CD14-positive monocyte (primary cell): ENCODE measurements at regions not wholly inside any gene's neighbourhood (a gene's known extent, or its start where the extent isn't known, plus 50 kb on each side); places are given as distances from the start of the nearest gene placed in this dataset.

Source experiments
- DNase-seq, 3 donors: peaks; one replicate each; pipeline ENCODE4 v3.0.0-alpha.2; 2011 to 2022
- H2AFZ ChIP-seq: 2 replicates; pipeline ENCODE4 v1.6.0; 2012; ENCODE audit warnings: mild to moderate bottlenecking, low read depth, low read length, inconsistent platforms; ENCODE audit not compliant: insufficient read depth, poor library complexity, severe bottlenecking
- H3K27ac ChIP-seq, 2 donors: 1 replicate in 1 of 2; 2 replicates in 1 of 2; pipeline ENCODE4 v1.5.1; 2012 to 2013; ENCODE audit warnings: low read length in 2 of 2, control low read depth in 1 of 2, inconsistent platforms in 1 of 2, low read depth in 1 of 2, mild to moderate bottlenecking in 1 of 2
- H3K27me3 ChIP-seq, 2 donors: one replicate each; pipeline versions ENCODE4 v1.6.0 to v1.6.1; 2011 to 2013; ENCODE audit warnings: low read length in 2 of 2; ENCODE audit not compliant: control insufficient read depth in 2 of 2, insufficient read depth in 2 of 2
- H3K36me3 ChIP-seq, 2 donors: replicated peaks in 1 of 2; 1 replicate in 1 of 2; 2 replicates in 1 of 2; pipeline versions ENCODE4 v1.5.1 to v1.6.1; 2012 to 2013; ENCODE audit warnings: low read length in 2 of 2, control low read depth in 1 of 2, inconsistent platforms in 1 of 2, mild to moderate bottlenecking in 1 of 2; ENCODE audit not compliant: insufficient read depth in 2 of 2, control insufficient read depth in 1 of 2
- H3K4me1 ChIP-seq, 2 donors: 1 replicate in 1 of 2; 2 replicates in 1 of 2; pipeline versions ENCODE4 v1.5.1 to v1.6.1; 2012 to 2013; ENCODE audit warnings: low read length in 2 of 2, control low read depth in 1 of 2, inconsistent platforms in 1 of 2, mild to moderate bottlenecking in 1 of 2, moderate library complexity in 1 of 2; ENCODE audit not compliant: insufficient read depth in 2 of 2, control insufficient read depth in 1 of 2
- H3K4me2 ChIP-seq: replicated peaks from 2 replicates; pipeline ENCODE3; 2012; ENCODE audit warnings: low read length, moderate library complexity, mild to moderate bottlenecking; ENCODE audit not compliant: poor library complexity, severe bottlenecking; ENCODE audit errors: extremely low read depth
- H3K4me3 ChIP-seq, 3 experiments: fragments of 200-600 bp in 1 of 3; sonication (generic) in 1 of 3; replicated peaks in 1 of 3; 1 replicate in 2 of 3; 2 replicates in 1 of 3; pipeline ENCODE4 v1.5.1; 2011 to 2013; ENCODE audit warnings: low read length in 3 of 3, mild to moderate bottlenecking in 3 of 3, control low read depth in 2 of 3, low read depth in 2 of 3, inconsistent platforms in 1 of 3, moderate library complexity in 1 of 3
- H3K79me2 ChIP-seq: 2 replicates; pipeline ENCODE4 v1.6.0; 2012; ENCODE audit warnings: mild to moderate bottlenecking, control low read depth, inconsistent platforms, low read length, moderate library complexity; ENCODE audit not compliant: insufficient read depth
- H3K9ac ChIP-seq: 2 replicates; pipeline ENCODE4 v1.6.0; 2017; ENCODE audit warnings: low read length, mild to moderate bottlenecking; ENCODE audit not compliant: insufficient read depth, poor library complexity, severe bottlenecking
- H3K9me3 ChIP-seq, 2 donors: replicated peaks in 1 of 2; 1 replicate in 1 of 2; 2 replicates in 1 of 2; pipeline versions ENCODE4 v1.5.1 to v1.6.1; 2012 to 2013; ENCODE audit warnings: low read length in 2 of 2, control low read depth in 1 of 2; ENCODE audit not compliant: control insufficient read depth in 1 of 2, insufficient read depth in 1 of 2
- H4K20me1 ChIP-seq: 2 replicates; pipeline ENCODE4 v1.6.0; 2012; ENCODE audit warnings: mild to moderate bottlenecking, low read length, control low read depth, moderate library complexity; ENCODE audit not compliant: insufficient read depth
- H3K27ac Mint-ChIP-seq, 7 donors: one replicate each; pipeline ENCODE4 v1.8.0; 2020; ENCODE audit warnings: mild to moderate bottlenecking in 7 of 7, mixed read lengths in 7 of 7, moderate library complexity in 6 of 7, inconsistent platforms in 2 of 7
- H3K27me3 Mint-ChIP-seq, 3 donors: one replicate each; pipeline ENCODE4 v1.8.0; 2021 to 2022; ENCODE audit warnings: low read depth in 3 of 3, mild to moderate bottlenecking in 3 of 3, mixed read lengths in 3 of 3, moderate library complexity in 3 of 3, inconsistent platforms in 1 of 3
- H3K36me3 Mint-ChIP-seq, 2 donors: one replicate each; pipeline ENCODE4 v1.8.0; 2020; ENCODE audit warnings: mixed read lengths in 2 of 2, inconsistent platforms in 1 of 2, mild to moderate bottlenecking in 1 of 2
- H3K4me1 Mint-ChIP-seq: one replicate; pipeline ENCODE4 v1.8.0; 2020; ENCODE audit warnings: mild to moderate bottlenecking, mixed read lengths
- H3K4me3 Mint-ChIP-seq, 2 donors: one replicate each; pipeline ENCODE4 v1.8.0; 2020; ENCODE audit warnings: mild to moderate bottlenecking in 2 of 2, mixed read lengths in 2 of 2, moderate library complexity in 1 of 2
- H3K9me3 Mint-ChIP-seq, 7 donors: one replicate each; pipeline ENCODE4 v1.8.0; 2020 to 2022; ENCODE audit warnings: mixed read lengths in 7 of 7, mild to moderate bottlenecking in 6 of 7, moderate library complexity in 6 of 7, inconsistent platforms in 2 of 7
- WGBS: methylation state at CpG from one replicate; pipeline ENCODE4 v1.1.5; 2013; ENCODE audit warnings: missing lambda C conversion rate; ENCODE audit not compliant: insufficient coverage; 5-methylcytosine and 5-hydroxymethylcytosine counted together
- intact Hi-C, 2 donors: fragments of 100-400 bp; cut with micrococcal nuclease; formaldehyde crosslinking; loops; one replicate each; pipeline versions ENCODE4 v1.15.0 to v1.15.1; 2023
- TF ChIP-seq, protein P1 (sequence below): fragments of 200-600 bp; IDR thresholded peaks from one replicate; pipeline ENCODE4 v1.8.0; 2022; ENCODE audit warnings: antibody characterized with exemption, mild to moderate bottlenecking

GRCh38 chr17:26807024-26807423 is 486.9 kb upstream of the WSB1 start:
- Histone ChIP-seq H3K9ac (no peak overlapping the region), H2AFZ (no peak overlapping the region), H3K27ac (no peak overlapping the region), H3K9me3 (peaks cover 79 to 88% of the 10 kb centered on the region in 2 donors), H3K27me3 (no peaks in the 10 kb centered on the region), H4K20me1 (no peaks in the 10 kb centered on the region), H3K4me3 (no peak overlapping the region), H3K4me2 (no peak overlapping the region), H3K4me1 (no peaks in the 10 kb centered on the region), H3K36me3 (no peaks in the 10 kb centered on the region), H3K79me2 (no peaks in the 10 kb centered on the region)
- Mint-ChIP-seq H3K4me3 (no peak overlapping the region), H3K27me3 (no peaks in the 10 kb centered on the region), H3K9me3 (peaks cover 0 to 4% (median 3%) of the 10 kb centered on the region in 7 donors), H3K27ac (no peak overlapping the region), H3K36me3 (no peaks in the 10 kb centered on the region), H3K4me1 (no peaks in the 10 kb centered on the region)
- TF ChIP-seq, protein P1, sequence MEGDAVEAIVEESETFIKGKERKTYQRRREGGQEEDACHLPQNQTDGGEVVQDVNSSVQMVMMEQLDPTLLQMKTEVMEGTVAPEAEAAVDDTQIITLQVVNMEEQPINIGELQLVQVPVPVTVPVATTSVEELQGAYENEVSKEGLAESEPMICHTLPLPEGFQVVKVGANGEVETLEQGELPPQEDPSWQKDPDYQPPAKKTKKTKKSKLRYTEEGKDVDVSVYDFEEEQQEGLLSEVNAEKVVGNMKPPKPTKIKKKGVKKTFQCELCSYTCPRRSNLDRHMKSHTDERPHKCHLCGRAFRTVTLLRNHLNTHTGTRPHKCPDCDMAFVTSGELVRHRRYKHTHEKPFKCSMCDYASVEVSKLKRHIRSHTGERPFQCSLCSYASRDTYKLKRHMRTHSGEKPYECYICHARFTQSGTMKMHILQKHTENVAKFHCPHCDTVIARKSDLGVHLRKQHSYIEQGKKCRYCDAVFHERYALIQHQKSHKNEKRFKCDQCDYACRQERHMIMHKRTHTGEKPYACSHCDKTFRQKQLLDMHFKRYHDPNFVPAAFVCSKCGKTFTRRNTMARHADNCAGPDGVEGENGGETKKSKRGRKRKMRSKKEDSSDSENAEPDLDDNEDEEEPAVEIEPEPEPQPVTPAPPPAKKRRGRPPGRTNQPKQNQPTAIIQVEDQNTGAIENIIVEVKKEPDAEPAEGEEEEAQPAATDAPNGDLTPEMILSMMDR = no peak
- DNase-seq = no peak
- WGBS = 73% methylated on average over 10 of the region's 10 CpGs
- intact Hi-C loops = no loop called here

- H3K9ac ChIP-seq = no peak overlapping the region
- H3K27ac ChIP-seq = no peak overlapping the region
- Mint-ChIP-seq H3K9me3 (peaks cover 0 to 4% (median 3%) of the 10 kb centered on the region in 7 donors), H3K4me1 (no peaks in the 10 kb centered on the region), H3K4me3 (no peak overlapping the region), H3K36me3 (no peaks in the 10 kb centered on the region), H3K27ac (no peak overlapping the region), H3K27me3 (no peaks in the 10 kb centered on the region)
- H3K36me3 ChIP-seq = no peaks in the 10 kb centered on the region
- H3K4me2 ChIP-seq = no peak overlapping the region
- intact Hi-C loops = no loop called here
- TF ChIP-seq, protein P1 = no peak
- H3K27me3 ChIP-seq = no peaks in the 10 kb centered on the region
- no peak overlapping the region for H2AFZ ChIP-seq
- peak in 1 of 3 donors; percentile 2 for DNase-seq
- no peak overlapping the region for H3K4me3 ChIP-seq
- H4K20me1 ChIP-seq = no peaks in the 10 kb centered on the region
- WGBS = 72% methylated on average over 10 of the region's 10 CpGs
- H3K9me3 ChIP-seq = peaks cover 71 to 84% of the 10 kb centered on the region in 2 donors
- H3K79me2 ChIP-seq = no peaks in the 10 kb centered on the region
- no peaks in the 10 kb centered on the region for H3K4me1 ChIP-seq
These were observed 484.9 kb upstream of the WSB1 start for GRCh38 chr17:26809033-26809432.
